Midbrain (tissue), 1 donor: ENCODE measurements at regions not wholly inside any gene's neighbourhood (a gene's known extent, or its start where the extent isn't known, plus 50 kb on each side); places are given as distances from the start of the nearest gene placed in this dataset.

Experiments used
- DNase-seq: peaks from one replicate; lab custom pipeline; 2025; lab: John Stamatoyannopoulos, UW

DNA sequence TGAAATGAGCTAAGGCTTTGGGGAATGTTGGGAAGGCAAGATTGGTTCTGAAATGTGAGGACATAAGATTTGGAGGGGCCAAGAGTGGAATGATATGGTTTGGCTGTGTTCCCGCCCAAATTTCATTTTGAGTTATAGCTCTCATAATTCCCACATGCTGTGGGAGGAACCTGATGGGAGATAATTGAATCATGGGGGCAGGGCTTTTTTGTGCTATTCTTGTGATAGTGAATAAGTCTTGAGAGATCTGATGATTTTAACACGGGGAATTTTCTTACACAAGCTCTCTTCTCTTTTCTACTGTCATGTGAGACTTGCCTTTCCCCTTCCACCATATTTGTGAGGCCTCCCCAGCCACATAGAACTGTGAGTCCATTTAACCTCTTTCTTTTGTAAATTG is 157.6 kb upstream of the C1QTNF7 start:
- DNase-seq = no peak

DNA sequence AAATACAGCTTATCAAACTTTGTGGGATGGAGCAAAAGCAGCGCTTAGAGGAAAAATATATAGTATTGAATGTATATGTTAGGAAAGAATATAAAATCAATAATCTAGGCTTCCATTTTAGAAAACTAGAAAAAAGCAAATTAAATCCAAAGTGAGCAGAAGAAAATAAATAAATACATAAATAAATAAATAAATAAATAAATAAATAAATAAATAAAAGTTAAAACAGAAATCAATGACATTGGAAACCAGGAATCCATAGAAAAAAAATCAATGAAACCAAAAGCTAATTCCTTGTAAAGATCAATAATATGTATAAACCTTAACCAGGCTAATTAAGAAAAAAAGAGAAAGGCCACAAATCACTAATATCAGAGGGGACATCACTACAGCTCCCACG is 141.8 kb upstream of the C1QTNF7 start:
- no peak for DNase-seq

- DNase-seq = no peak
These were observed 136.7 kb upstream of the C1QTNF7 start for GRCh38 chr4:15291122-15291521.

GRCh38 chr4:15293711-15294110 is 134.1 kb upstream of the C1QTNF7 start:
- no peak for DNase-seq

DNA sequence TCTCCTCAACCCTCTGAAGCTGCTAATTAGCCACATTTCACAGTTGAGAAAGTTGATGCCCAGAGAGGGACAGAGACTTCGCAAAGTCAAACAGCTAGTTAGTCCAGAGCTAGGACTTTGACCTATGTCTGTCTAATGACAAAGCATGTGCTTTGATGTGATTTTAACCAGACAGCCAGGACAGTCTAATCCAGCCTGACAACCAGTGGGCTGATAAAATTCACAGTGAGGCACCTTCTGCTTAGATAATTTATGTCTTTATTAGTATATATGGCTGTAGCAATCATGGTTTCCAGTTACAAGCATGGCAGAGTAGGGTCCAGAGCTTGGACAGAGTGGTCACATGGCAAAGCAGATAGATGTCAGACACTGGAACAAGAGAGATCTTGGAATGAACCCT is 133.6 kb upstream of the C1QTNF7 start:
- DNase-seq = no peak

DNA sequence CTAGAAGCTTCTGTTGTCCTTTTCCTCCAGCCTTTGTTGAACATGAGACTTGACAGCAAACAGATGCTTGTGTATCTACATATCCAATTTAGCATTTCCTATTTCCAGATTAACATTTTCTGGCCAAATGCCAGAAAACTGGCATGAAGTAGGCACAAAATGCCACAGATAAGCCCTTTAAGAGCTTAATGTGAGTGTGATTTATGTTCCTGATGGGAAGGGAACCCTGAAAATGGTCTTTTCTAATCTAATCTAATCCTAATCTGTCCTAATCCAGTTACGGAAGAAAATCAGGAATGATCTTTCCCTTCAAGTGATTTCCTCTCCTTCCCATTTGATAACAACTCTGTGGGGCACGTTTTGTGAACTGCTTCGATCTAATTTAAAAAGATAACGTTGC is 133.0 kb upstream of the C1QTNF7 start:
- DNase-seq = no peak

- DNase-seq = no peak
These were observed 132.2 kb upstream of the C1QTNF7 start for GRCh38 chr4:15295421-15296162.

GRCh38 chr4:15297344-15297743 is 130.5 kb upstream of the C1QTNF7 start:
- no peak for DNase-seq

DNA sequence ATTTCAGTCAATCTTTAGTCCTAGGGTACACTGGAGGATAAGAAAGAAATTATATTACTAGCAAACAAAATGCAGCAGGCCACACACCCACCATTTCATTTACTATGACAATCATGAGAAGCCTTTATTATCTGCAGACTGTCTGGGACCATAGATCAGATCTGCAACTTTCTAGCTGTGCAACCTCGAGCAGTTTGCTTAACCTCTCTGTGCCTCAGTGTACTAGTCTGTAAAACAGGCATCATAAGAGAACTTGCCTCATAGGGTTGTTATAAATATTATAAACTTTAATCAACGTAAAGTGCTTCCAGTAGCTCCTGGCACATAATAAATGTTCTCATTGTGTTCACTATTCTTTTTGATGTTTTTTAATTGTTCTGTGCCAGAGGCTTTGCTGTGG is 128.2 kb upstream of the C1QTNF7 start:
- no peak for DNase-seq

- no peak for DNase-seq
These were observed 124.7 kb upstream of the C1QTNF7 start for GRCh38 chr4:15303052-15303641.

DNA sequence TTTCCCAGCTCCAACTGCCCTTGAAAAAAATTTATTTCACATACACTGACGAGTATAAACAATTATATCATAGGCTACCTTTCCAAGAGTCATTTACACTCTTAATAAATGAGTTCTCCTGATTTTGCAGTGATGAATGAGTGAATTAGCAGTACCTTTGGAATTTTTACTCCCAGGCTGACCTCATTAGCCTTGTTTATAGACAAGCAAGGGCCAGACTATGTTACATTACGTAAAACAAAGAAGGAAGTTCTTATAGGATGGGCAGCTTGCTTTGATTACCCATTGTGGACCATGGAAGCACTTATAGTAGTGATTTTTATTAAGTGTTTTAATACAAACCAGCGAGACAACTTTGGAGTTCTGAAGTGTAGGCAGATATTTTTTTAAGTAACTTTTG is 112.9 kb upstream of the C1QTNF7 start:
- no peak for DNase-seq

GRCh38 chr4:15317246-15317645 is 110.6 kb upstream of the C1QTNF7 start:
- DNase-seq = no peak

DNA sequence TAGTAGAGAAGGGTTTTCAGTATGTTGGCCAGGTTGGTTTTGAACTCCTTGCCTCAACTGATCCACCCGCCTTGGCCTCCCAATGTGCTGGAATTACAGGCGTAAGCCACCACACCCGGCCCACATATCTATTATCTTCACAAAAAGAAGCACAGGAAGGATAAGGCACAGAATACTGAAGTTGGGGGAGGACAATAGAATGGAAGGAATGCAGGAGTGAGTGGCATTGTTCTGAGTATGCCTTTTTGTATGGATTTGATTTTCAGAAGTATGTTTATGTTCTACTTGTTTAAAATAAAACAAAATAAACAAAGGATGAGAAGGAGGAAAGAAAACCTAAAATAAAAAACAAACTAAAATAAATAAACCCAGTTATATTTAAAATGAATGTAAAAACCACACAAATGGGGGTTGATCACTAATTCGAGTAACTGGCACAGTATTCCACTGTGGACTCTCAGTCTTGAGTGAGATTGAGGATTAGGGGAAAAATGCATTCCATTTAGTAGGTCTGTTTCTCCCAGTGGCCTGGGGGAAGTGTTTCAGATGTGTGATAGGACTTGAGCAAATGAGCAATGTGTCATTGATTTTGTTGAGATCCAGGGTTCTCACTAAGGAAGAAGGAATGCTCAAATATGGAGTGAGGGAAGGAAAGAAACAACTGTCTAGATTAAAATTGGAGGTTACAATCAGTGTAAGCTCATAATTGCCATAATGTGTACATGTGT is 109.0 kb upstream of the C1QTNF7 start:
- DNase-seq = no peak

- DNase-seq = no peak
These were observed 107.6 kb upstream of the C1QTNF7 start for GRCh38 chr4:15320121-15320678.

- no peak for DNase-seq
These were observed 105.8 kb upstream of the C1QTNF7 start for GRCh38 chr4:15322006-15322405.

GRCh38 chr4:15325987-15326386 is 101.8 kb upstream of the C1QTNF7 start:
- DNase-seq = no peak

- no peak for DNase-seq
These were observed 100.2 kb upstream of the C1QTNF7 start for GRCh38 chr4:15327311-15328298.

DNA sequence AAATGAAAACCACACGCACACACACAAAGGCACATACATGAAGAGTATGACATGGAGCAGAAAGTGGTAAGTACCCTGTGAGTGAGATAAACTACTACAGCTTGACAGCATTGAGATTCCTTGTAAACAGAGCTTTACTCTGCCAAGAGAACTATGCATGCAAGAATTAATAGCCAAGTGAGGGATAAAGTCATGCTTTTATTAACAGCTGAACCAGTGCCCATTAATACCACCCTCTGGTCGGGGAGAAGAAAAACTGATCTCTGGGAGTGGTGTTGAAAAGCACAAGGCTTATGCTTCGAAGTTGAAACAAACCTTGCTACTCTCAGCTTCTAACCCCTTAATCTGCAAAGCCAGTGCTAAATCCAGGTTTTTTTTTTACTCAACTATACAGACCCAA is 95.9 kb upstream of the C1QTNF7 start:
- no peak for DNase-seq

DNA sequence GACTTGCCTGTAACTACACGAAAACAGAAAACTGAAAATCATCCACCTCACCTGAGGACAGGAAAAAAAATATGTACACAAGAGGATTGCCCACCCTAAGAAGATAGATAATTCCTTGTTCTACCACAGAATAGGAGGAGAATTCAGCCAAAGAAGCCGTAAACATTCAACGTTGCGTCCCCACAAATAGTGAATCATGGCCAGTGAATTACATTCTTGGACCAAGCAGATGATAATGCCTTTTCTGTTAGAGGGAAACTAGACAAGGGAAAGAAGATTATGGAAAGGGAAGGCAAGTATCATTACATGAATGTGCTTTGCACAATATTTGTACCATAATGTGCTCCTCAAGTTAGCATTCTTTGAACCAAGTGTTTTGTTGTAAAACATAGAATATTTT is 95.5 kb upstream of the C1QTNF7 start:
- no peak for DNase-seq

DNA sequence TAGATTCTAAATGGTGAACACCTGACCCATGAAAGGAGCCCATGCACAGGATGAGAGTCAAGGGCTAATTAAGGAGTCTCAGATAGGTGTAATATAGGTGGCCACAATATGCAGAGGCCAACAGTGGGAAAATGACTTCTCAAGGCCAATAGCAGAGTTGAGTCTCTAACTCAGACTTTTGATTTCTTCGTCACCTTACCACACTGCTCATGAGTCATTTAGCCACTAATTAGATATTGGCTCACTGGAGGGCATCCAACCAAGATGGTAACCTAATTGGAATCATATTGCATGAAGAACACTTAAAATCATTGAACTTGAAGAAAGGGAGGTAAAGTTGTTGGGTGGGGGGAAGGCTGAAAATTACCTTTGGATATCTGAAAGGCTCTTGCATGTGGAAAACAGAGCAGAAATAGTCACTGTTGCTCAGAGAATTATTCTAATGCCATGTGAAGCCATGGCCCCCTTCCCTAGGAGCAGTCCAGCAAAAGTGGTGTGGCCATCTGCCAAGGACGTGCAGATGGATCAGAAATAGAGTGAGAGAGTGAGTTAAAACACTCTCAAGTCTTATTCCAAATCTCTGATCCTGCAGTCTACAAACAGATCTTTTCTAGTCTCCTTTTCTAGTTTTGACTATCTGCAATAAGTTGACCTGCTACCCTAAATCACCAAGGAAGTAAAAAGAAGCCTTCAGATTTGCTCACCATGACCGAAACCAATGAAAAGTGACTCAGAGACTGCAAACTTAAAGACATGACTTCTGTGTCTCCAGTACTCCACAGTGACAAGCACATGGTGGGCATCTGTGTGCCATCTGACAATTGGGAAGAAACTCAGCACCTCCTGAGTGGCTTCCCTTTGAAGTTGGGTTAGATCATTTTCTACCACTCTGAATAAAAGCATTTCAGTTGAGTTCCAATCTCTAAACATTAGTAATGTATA is 93.9 kb upstream of the C1QTNF7 start:
- DNase-seq = no peak
